ENCODE measurements at regions not wholly inside any gene's neighbourhood (a gene's known extent, or its start where the extent isn't known, plus 50 kb on each side); places are given as distances from the start of the nearest gene placed in this dataset.

GRCh38 chr4:53788011-53788410, 196.7 kb upstream of the LNX1 start:
- TF ChIP-seq GATA3 (IDR thresholded peaks at IDR 0.05; ENCODE audit: low read depth, low read length) (no peak), GATA2 (IDR thresholded peaks at IDR 0.05; ENCODE audit: low read depth, low read length) (no peak)

- TF ChIP-seq GATA2 (IDR thresholded peaks at IDR 0.05; ENCODE audit: low read depth, low read length) (no peak), GATA3 (IDR thresholded peaks at IDR 0.05; ENCODE audit: low read depth, low read length) (no peak)
Measured at GRCh38 chr4:53786632-53787031, 195.3 kb upstream of the LNX1 start.

- TF ChIP-seq GATA3 (IDR thresholded peaks at IDR 0.05; ENCODE audit: low read depth, low read length) (no peak), GATA2 (IDR thresholded peaks at IDR 0.05; ENCODE audit: low read depth, low read length) (no peak)
Measured at GRCh38 chr4:53785996-53786395, 194.7 kb upstream of the LNX1 start.

- TF ChIP-seq GATA2 (IDR thresholded peaks at IDR 0.05; ENCODE audit: low read depth, low read length) (no peak), GATA3 (IDR thresholded peaks at IDR 0.05; ENCODE audit: low read depth, low read length) (no peak)
Measured at GRCh38 chr4:53784112-53784511, 192.8 kb upstream of the LNX1 start.

- no peak for TF ChIP-seq GATA2 (IDR thresholded peaks at IDR 0.05; ENCODE audit: low read depth, low read length)
- TF ChIP-seq GATA3 (IDR thresholded peaks at IDR 0.05; ENCODE audit: low read depth, low read length) = no peak
Measured at GRCh38 chr4:53783208-53783859, 192.0 kb upstream of the LNX1 start.

- TF ChIP-seq GATA3 (IDR thresholded peaks at IDR 0.05; ENCODE audit: low read depth, low read length) (no peak), GATA2 (IDR thresholded peaks at IDR 0.05; ENCODE audit: low read depth, low read length) (no peak)
Measured at GRCh38 chr4:53782458-53782845, 191.2 kb upstream of the LNX1 start.

- TF ChIP-seq GATA2 (IDR thresholded peaks at IDR 0.05; ENCODE audit: low read depth, low read length) (no peak), GATA3 (IDR thresholded peaks at IDR 0.05; ENCODE audit: low read depth, low read length) (no peak)
Measured at GRCh38 chr4:53781629-53782457, 190.6 kb upstream of the LNX1 start.

- TF ChIP-seq GATA3 (IDR thresholded peaks at IDR 0.05; ENCODE audit: low read depth, low read length) = no peak
- TF ChIP-seq GATA2 (IDR thresholded peaks at IDR 0.05; ENCODE audit: low read depth, low read length) = no peak
Measured at GRCh38 chr4:53780736-53781400, 189.6 kb upstream of the LNX1 start.

GRCh38 chr4:53779025-53779424, 187.7 kb upstream of the LNX1 start:
- TF ChIP-seq GATA2 (IDR thresholded peaks at IDR 0.05; ENCODE audit: low read depth, low read length) (no peak), GATA3 (IDR thresholded peaks at IDR 0.05; ENCODE audit: low read depth, low read length) (no peak)

GRCh38 chr4:53778155-53778554, 186.9 kb upstream of the LNX1 start:
- TF ChIP-seq GATA2 (IDR thresholded peaks at IDR 0.05; ENCODE audit: low read depth, low read length) (no peak), GATA3 (IDR thresholded peaks at IDR 0.05; ENCODE audit: low read depth, low read length) (no peak)

- TF ChIP-seq GATA3 (IDR thresholded peaks at IDR 0.05; ENCODE audit: low read depth, low read length) (no peak), GATA2 (IDR thresholded peaks at IDR 0.05; ENCODE audit: low read depth, low read length) (no peak)
Measured at GRCh38 chr4:53777244-53777984, 186.1 kb upstream of the LNX1 start.

- TF ChIP-seq GATA2 (IDR thresholded peaks at IDR 0.05; ENCODE audit: low read depth, low read length) (no peak), GATA3 (IDR thresholded peaks at IDR 0.05; ENCODE audit: low read depth, low read length) (no peak)
Measured at GRCh38 chr4:53776141-53776540, 184.9 kb upstream of the LNX1 start.

- TF ChIP-seq GATA2 (IDR thresholded peaks at IDR 0.05; ENCODE audit: low read depth, low read length) = no peak
- no peak for TF ChIP-seq GATA3 (IDR thresholded peaks at IDR 0.05; ENCODE audit: low read depth, low read length)
Measured at GRCh38 chr4:53775381-53775780, 184.1 kb upstream of the LNX1 start.

GRCh38 chr4:53771326-53771725, 180.0 kb upstream of the LNX1 start:
- TF ChIP-seq GATA2 (IDR thresholded peaks at IDR 0.05; ENCODE audit: low read depth, low read length) (no peak), GATA3 (IDR thresholded peaks at IDR 0.05; ENCODE audit: low read depth, low read length) (no peak)
